Esophagus (tissue), 2 donors: ENCODE measurements at regions not wholly inside any gene's neighbourhood (a gene's known extent, or its start where the extent isn't known, plus 50 kb on each side); places are given as distances from the start of the nearest gene placed in this dataset.

Experiments used
- H3K27ac ChIP-seq, 2 donors: one replicate each; pipeline ENCODE4 v1.5.1; 2013; ENCODE audit warnings: low read depth in 2 of 2, mild to moderate bottlenecking in 2 of 2, inconsistent platforms in 1 of 2, low read length in 1 of 2, moderate library complexity in 1 of 2
- H3K27me3 ChIP-seq, 2 donors: one replicate each; pipeline ENCODE4 v1.6.1; 2013; ENCODE audit warnings: low read length in 2 of 2, control low read depth in 1 of 2, mild to moderate bottlenecking in 1 of 2; ENCODE audit not compliant: insufficient read depth in 2 of 2, control insufficient read depth in 1 of 2
- H3K36me3 ChIP-seq, 2 donors: one replicate each; pipeline ENCODE4 v1.6.1; 2013; ENCODE audit warnings: low read length in 1 of 2; ENCODE audit not compliant: control insufficient read depth in 2 of 2, insufficient read depth in 2 of 2
- H3K4me1 ChIP-seq, 2 donors: one replicate each; pipeline ENCODE4 v1.6.1; 2013; ENCODE audit warnings: low read length in 1 of 2; ENCODE audit not compliant: control insufficient read depth in 2 of 2, insufficient read depth in 2 of 2
- H3K4me3 ChIP-seq, 2 donors: one replicate each; pipeline ENCODE4 v1.5.1; 2013; ENCODE audit warnings: low read length in 2 of 2, mild to moderate bottlenecking in 2 of 2, low read depth in 1 of 2, moderate library complexity in 1 of 2
- H3K9me3 ChIP-seq, 2 donors: one replicate each; pipeline ENCODE4 v1.6.1; 2013; ENCODE audit warnings: mild to moderate bottlenecking in 2 of 2, low read depth in 1 of 2, low read length in 1 of 2, moderate library complexity in 1 of 2; ENCODE audit not compliant: control insufficient read depth in 2 of 2, insufficient read depth in 1 of 2
- WGBS, 2 donors: extraction: QIAGEN DNeasy Blood & Tissue Kit; methylation state at CpG; one replicate each; pipeline ENCODE4 v1.1.7; 2013; 5-methylcytosine and 5-hydroxymethylcytosine counted together
- donor health status: healthy with polysubstance abuse.
- donor health status: Bipolar disorder and iron deficiency.

DNA sequence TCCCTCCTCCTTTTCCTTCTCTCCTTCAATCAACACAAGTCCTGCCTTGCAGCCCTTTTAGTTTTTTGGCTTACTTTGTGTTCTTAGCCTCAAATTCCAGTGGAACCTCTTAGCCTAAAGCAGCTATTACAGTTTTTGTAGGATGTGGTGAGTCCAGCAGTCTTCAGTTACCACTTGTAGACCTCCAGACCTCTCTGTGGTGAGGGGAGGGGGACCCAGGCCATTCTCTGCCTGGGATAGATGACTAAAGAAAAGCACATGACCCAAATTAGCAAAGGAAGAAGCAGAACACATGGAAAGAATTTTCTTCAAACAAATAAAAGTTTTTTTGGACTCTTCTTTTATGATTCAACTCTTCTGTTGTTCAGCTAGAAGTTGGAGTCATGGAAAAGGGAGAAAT lies 246.5 kb downstream of the HAO1 start:
- no peaks in the 10 kb centered on the region for H3K4me1 ChIP-seq
- no peaks in the 10 kb centered on the region for H3K36me3 ChIP-seq
- H3K4me3 ChIP-seq: no peak overlapping the region
- peaks cover 0 to 5% of the 10 kb centered on the region in 2 donors for H3K9me3 ChIP-seq
- no peak overlapping the region for H3K27ac ChIP-seq
- no peaks in the 10 kb centered on the region for H3K27me3 ChIP-seq

DNA sequence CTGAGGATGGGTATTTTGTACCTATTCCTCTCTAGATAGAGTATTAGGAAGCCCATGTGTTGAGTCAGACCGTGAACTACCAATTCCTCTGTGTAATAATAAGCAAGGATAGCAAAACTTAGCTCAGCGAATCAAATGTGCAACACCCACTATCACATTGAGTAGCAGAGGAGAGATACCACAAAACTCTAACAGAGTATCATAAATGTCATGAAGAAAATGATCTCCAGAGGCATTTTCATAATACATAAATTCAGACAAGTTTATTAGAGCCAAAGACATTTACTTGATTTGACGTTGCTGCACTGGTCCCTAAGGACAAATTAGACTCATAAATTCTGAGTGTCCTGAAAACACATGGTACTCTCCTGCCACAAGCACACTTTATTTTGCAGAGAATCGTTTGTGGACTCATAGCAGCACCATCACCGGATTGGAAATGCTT lies 245.2 kb downstream of the HAO1 start:
- Histone ChIP-seq H3K4me1 (no peaks in the 10 kb centered on the region), H3K4me3 (no peak overlapping the region), H3K27me3 (no peaks in the 10 kb centered on the region), H3K9me3 (no peaks in the 10 kb centered on the region), H3K27ac (no peak overlapping the region), H3K36me3 (no peaks in the 10 kb centered on the region)
- WGBS, 2 donors: 65 to 73% methylated on average over 5 of the region's 5 CpGs

DNA sequence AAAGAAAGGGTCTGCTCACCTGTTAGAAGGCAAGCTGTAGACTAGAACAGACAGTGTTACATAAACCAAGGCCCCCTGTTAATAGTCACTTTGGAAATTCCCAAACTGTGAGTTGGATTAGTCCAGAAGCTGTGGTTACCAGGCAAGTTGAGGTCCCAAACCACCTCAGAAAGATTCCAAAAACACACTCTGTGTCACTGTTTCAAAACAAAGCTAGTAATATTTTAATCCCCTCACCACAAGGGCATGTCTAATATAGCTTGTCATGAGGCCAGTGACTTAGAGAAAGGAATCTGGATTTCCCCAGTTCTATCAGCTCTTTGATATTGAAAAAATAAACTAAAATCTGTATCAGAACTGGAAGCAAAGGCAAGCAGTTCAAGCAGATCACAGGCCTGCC lies 244.6 kb downstream of the HAO1 start:
- Histone ChIP-seq H3K27ac (no peak overlapping the region), H3K4me3 (no peak overlapping the region), H3K36me3 (no peaks in the 10 kb centered on the region), H3K4me1 (no peaks in the 10 kb centered on the region), H3K9me3 (no peaks in the 10 kb centered on the region), H3K27me3 (no peaks in the 10 kb centered on the region)

DNA sequence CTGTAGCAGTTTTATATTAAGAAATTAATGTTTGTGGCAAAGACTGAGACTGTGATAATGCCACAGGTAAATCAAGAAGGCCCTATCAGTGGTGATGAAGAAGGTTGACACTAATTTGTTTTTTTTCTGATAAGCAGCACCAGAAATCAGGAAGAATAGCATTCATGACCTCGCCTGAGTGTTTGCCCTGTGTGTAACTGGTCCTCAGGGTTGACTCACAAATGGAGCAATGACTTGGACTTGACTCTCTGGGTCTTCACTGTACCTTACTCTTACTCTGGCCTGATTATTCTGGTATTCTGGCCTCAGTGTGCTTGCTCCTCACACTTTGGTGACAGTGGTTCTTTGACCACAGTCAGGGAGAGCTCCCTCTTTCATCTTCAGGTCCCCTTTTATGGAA lies 243.9 kb downstream of the HAO1 start:
- Histone ChIP-seq H3K9me3 (no peaks in the 10 kb centered on the region), H3K36me3 (no peaks in the 10 kb centered on the region), H3K27me3 (no peaks in the 10 kb centered on the region), H3K27ac (no peak overlapping the region), H3K4me3 (no peak overlapping the region), H3K4me1 (no peaks in the 10 kb centered on the region)
- WGBS, 2 donors: 28 to 79% methylated on average over 1 of the region's 1 CpG

DNA sequence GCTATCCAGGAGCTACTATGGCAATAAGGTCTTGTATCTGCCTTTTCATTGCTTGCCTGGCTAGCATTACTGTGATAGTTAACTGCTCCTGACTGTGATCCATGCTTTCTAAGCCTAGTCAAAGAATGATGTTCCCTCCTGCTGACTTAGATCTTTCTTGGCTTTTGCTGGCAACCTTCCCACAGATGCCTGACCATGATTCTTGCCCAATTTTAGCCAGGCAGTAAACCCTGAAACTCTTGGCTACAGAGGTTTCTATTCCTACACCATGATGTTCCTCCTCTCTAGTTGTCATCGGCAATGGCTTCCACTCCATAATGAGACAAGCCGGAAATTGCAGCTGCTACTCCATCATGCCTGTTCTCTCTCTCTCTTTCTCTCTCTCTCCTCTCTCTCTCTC lies 238.1 kb downstream of the HAO1 start:
- H3K4me1 ChIP-seq: no peaks in the 10 kb centered on the region
- 77 to 93% methylated on average over 2 of the region's 2 CpGs for WGBS, 2 donors
- no peaks in the 10 kb centered on the region for H3K27me3 ChIP-seq
- H3K27ac ChIP-seq: no peak overlapping the region
- no peaks in the 10 kb centered on the region for H3K9me3 ChIP-seq
- H3K4me3 ChIP-seq: no peak overlapping the region
- H3K36me3 ChIP-seq: no peaks in the 10 kb centered on the region

DNA sequence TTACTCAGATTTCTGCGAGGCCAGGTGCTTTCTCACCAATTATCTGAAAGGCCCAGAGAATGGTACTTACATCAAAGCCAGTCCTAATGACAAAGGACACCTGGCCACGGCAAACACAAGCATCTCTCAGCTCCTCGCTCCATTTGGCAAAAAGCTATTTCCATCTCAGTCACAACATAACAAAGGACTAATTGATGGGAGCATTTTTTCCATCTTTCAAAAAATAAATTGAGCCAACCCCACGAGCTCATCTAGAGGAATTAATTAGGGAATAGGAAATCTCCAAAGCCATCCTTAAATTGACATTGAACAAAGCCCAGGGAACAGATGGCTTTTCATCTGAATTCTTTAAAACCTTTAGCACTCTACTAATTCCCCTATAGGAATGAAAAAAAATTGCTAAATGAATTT lies 236.7 kb downstream of the HAO1 start:
- no peak overlapping the region for H3K27ac ChIP-seq
- H3K27me3 ChIP-seq: no peaks in the 10 kb centered on the region
- no peaks in the 10 kb centered on the region for H3K4me1 ChIP-seq
- H3K4me3 ChIP-seq: no peak overlapping the region
- H3K36me3 ChIP-seq: no peaks in the 10 kb centered on the region
- no peaks in the 10 kb centered on the region for H3K9me3 ChIP-seq
- WGBS, 2 donors: 23 to 27% methylated on average over 4 of the region's 4 CpGs

DNA sequence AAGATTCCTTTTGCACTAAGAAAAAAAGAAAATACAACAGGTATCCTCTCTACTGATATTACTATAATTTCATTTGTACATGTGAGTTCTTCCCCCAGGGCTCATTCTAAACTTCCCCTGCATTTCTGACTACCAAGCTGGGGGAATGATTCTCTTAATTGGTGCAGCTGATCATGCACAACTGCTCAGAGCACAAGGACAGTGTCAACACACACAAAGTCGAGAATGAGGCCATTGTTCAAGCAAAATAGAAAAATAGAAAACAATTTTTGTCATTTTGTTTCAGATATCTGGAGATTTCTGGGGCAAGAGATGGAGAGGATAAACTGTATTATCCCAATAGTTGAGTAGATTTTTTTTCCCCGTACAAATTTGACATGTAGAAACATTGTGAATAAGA lies 236.3 kb downstream of the HAO1 start:
- Histone ChIP-seq H3K9me3 (no peaks in the 10 kb centered on the region), H3K27me3 (no peaks in the 10 kb centered on the region), H3K4me1 (no peaks in the 10 kb centered on the region), H3K36me3 (no peaks in the 10 kb centered on the region), H3K4me3 (no peak overlapping the region), H3K27ac (no peak overlapping the region)
- 50 to 54% methylated on average over 2 of the region's 2 CpGs for WGBS, 2 donors

DNA sequence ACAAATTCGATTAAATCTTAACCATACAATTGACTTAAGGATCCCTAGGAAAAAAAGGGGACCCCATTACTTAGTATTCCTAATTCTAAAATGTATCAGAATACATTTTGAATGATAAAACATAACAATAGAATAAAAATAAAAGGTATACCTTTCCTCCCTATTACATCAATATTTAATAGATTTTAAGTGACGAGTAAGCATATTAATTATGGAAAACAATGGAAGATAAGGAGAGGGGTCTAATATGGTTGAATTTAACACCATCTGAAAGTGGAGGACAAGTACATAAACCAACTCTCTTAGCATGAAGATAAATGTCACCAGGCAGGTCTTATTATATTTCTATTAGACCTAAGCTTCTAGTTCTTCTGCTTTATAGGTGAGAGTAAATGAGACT lies 232.1 kb downstream of the HAO1 start:
- Histone ChIP-seq H3K27me3 (no peaks in the 10 kb centered on the region), H3K27ac (no peak overlapping the region), H3K4me1 (no peaks in the 10 kb centered on the region), H3K36me3 (no peaks in the 10 kb centered on the region), H3K9me3 (no peaks in the 10 kb centered on the region), H3K4me3 (no peak overlapping the region)
- 55 to 70% methylated on average over 2 of the region's 2 CpGs for WGBS, 2 donors

DNA sequence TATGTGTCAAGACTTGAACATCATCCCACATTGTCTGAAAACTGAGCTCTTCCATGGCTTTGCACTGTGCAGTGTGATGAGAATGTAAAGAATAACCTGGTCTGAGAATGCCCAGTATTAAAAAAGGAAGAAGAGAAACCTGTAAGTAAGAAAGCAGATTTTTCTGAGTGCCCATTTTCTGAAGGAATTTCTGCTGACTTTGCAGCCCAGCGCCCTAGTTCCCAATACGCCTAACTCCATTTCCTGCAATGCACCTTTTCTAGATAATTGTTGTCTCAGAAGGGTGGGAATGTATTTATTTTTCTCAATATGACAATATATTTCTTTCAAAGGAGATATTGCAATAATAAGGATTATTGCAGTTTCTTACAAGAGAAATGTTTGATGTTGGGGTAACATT lies 231.5 kb downstream of the HAO1 start:
- Histone ChIP-seq H3K9me3 (no peaks in the 10 kb centered on the region), H3K4me3 (no peak overlapping the region), H3K27ac (no peak overlapping the region), H3K36me3 (no peaks in the 10 kb centered on the region), H3K4me1 (no peaks in the 10 kb centered on the region), H3K27me3 (no peaks in the 10 kb centered on the region)
- WGBS, 2 donors: 85 to 93% methylated on average over 2 of the region's 2 CpGs

DNA sequence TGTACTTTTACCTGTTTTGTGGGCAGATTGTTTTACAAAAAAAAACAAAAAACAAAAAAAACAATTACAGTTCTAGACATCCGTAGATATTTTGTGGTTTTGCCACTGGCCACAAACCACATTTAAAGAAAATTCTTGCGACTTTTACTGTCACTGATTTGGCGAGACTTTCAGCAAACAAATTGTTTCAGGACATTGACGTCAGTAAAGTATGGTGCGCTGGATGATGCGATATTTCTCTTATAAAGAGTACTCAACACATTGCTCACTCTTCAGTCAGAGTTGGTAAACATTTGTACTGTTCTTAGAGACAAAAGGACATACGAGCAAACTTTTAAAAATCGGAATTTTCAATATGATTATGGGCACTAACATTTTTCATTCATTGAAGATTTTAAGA lies 229.8 kb downstream of the HAO1 start:
- Histone ChIP-seq H3K4me1 (no peaks in the 10 kb centered on the region), H3K4me3 (no peak overlapping the region), H3K27ac (no peak overlapping the region), H3K9me3 (no peaks in the 10 kb centered on the region), H3K36me3 (no peaks in the 10 kb centered on the region), H3K27me3 (no peaks in the 10 kb centered on the region)
- 71 to 79% methylated on average over 8 of the region's 8 CpGs for WGBS, 2 donors
